GM23338 (cell line): ENCODE measurements at regions not wholly inside any gene's neighbourhood (a gene's known extent, or its start where the extent isn't known, plus 50 kb on each side); places are given as distances from the start of the nearest gene placed in this dataset.

Experiments
- CREB1 ChIP-seq: fragments of 250-450 bp; sonication (Bioruptor Pico); IDR thresholded peaks from 2 replicates; pipeline ENCODE4 v1.5.0; 2020; ENCODE audit warnings: low read depth, mild to moderate bottlenecking, moderate library complexity
- EZH2 ChIP-seq: fragments of 200-600 bp; sonication (generic); IDR thresholded peaks from one replicate; pipeline ENCODE4 v1.8.0; 2017; ENCODE audit warnings: antibody characterized with exemption, mild to moderate bottlenecking, low read depth; ENCODE audit not compliant: unreplicated experiment
- EZH2phosphoT487 ChIP-seq: fragments of 200-600 bp; sonication (generic); IDR thresholded peaks from one replicate; pipeline ENCODE4 v1.8.1; 2018; ENCODE audit warnings: antibody characterized with exemption; ENCODE audit not compliant: unreplicated experiment
- JUNB ChIP-seq: IDR thresholded peaks from one replicate; pipeline ENCODE4 v1.6.1; 2016; ENCODE audit warnings: antibody characterized with exemption; ENCODE audit not compliant: unreplicated experiment
- NANOG ChIP-seq: IDR thresholded peaks from 2 replicates; pipeline ENCODE4 v1.6.1; 2016; ENCODE audit warnings: antibody characterized with exemption, borderline replicate concordance
- POLR2AphosphoS5 ChIP-seq: IDR thresholded peaks from 2 replicates; pipeline ENCODE4 v1.6.1; 2016; ENCODE audit warnings: antibody characterized with exemption, low read depth
- ZNF114 ChIP-seq: fragments of 250-450 bp; sonication (Bioruptor Pico); IDR thresholded peaks from 2 replicates; pipeline ENCODE4 v1.5.0; 2020; ENCODE audit warnings: mild to moderate bottlenecking, moderate library complexity
- ZNF331 ChIP-seq: fragments of 250-450 bp; sonication (Bioruptor Pico); IDR thresholded peaks from 2 replicates; pipeline ENCODE4 v1.5.0; 2020; ENCODE audit warnings: low read depth, mild to moderate bottlenecking, moderate library complexity
- TF ChIP-seq, protein P1 (sequence below): IDR thresholded peaks from one replicate; pipeline ENCODE4 v1.6.1; 2018; ENCODE audit warnings: antibody characterized with exemption; ENCODE audit not compliant: unreplicated experiment
- TF ChIP-seq, protein P2 (sequence below), 2 experiments: fragments of 200-600 bp in 1 of 2; sonication (generic) in 1 of 2; conservative IDR thresholded peaks; 2 replicates each; pipeline versions ENCODE4 v1.5.1 to v1.6.1; 2016 to 2017; ENCODE audit warnings: antibody characterized with exemption in 2 of 2, low read depth in 2 of 2, mild to moderate bottlenecking in 2 of 2, moderate library complexity in 1 of 2
- TF ChIP-seq, protein P3 (sequence below): IDR thresholded peaks from 2 replicates; pipeline ENCODE4 v1.6.1; 2016; ENCODE audit warnings: antibody characterized with exemption

DNA sequence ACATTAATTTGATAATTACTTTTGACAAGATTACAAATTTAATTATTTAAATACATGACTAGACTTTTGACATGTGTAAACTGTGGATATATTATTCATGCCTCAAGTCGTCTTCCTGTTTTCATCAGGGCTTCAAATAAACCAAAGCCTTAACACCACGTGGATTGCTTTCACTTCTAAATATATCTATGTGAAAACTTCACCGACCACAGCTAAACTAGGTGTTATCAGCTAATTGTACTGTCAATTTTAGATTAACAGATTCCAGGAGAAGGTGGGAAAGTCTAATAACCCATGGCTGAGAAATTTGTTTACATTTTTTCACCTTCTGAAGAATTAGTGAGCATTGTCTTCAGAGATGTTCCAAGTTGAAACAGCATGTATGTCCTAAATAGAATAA lies 494.7 kb upstream of the FAM98A start:
- TF ChIP-seq, protein P1, sequence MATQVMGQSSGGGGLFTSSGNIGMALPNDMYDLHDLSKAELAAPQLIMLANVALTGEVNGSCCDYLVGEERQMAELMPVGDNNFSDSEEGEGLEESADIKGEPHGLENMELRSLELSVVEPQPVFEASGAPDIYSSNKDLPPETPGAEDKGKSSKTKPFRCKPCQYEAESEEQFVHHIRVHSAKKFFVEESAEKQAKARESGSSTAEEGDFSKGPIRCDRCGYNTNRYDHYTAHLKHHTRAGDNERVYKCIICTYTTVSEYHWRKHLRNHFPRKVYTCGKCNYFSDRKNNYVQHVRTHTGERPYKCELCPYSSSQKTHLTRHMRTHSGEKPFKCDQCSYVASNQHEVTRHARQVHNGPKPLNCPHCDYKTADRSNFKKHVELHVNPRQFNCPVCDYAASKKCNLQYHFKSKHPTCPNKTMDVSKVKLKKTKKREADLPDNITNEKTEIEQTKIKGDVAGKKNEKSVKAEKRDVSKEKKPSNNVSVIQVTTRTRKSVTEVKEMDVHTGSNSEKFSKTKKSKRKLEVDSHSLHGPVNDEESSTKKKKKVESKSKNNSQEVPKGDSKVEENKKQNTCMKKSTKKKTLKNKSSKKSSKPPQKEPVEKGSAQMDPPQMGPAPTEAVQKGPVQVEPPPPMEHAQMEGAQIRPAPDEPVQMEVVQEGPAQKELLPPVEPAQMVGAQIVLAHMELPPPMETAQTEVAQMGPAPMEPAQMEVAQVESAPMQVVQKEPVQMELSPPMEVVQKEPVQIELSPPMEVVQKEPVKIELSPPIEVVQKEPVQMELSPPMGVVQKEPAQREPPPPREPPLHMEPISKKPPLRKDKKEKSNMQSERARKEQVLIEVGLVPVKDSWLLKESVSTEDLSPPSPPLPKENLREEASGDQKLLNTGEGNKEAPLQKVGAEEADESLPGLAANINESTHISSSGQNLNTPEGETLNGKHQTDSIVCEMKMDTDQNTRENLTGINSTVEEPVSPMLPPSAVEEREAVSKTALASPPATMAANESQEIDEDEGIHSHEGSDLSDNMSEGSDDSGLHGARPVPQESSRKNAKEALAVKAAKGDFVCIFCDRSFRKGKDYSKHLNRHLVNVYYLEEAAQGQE, result no peak
- TF ChIP-seq, protein P2, sequence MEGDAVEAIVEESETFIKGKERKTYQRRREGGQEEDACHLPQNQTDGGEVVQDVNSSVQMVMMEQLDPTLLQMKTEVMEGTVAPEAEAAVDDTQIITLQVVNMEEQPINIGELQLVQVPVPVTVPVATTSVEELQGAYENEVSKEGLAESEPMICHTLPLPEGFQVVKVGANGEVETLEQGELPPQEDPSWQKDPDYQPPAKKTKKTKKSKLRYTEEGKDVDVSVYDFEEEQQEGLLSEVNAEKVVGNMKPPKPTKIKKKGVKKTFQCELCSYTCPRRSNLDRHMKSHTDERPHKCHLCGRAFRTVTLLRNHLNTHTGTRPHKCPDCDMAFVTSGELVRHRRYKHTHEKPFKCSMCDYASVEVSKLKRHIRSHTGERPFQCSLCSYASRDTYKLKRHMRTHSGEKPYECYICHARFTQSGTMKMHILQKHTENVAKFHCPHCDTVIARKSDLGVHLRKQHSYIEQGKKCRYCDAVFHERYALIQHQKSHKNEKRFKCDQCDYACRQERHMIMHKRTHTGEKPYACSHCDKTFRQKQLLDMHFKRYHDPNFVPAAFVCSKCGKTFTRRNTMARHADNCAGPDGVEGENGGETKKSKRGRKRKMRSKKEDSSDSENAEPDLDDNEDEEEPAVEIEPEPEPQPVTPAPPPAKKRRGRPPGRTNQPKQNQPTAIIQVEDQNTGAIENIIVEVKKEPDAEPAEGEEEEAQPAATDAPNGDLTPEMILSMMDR (conservative IDR thresholded peaks at IDR 0.05; ENCODE audit: low read depth in 2 of 2), result no peak
- TF ChIP-seq CREB1 (no peak), POLR2AphosphoS5 (no peak), EZH2 (no peak), EZH2phosphoT487 (no peak), NANOG (no peak), JUNB (no peak), ZNF114 (CRISPR knock-in tag) (no peak), ZNF331 (CRISPR knock-in tag) (no peak)
- TF ChIP-seq, protein P3, sequence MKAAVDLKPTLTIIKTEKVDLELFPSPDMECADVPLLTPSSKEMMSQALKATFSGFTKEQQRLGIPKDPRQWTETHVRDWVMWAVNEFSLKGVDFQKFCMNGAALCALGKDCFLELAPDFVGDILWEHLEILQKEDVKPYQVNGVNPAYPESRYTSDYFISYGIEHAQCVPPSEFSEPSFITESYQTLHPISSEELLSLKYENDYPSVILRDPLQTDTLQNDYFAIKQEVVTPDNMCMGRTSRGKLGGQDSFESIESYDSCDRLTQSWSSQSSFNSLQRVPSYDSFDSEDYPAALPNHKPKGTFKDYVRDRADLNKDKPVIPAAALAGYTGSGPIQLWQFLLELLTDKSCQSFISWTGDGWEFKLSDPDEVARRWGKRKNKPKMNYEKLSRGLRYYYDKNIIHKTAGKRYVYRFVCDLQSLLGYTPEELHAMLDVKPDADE, result no peak
